HG03280 (cell line): ENCODE measurements at regions not wholly inside any gene's neighbourhood (a gene's known extent, or its start where the extent isn't known, plus 50 kb on each side); places are given as distances from the start of the nearest gene placed in this dataset.
"Not testable (repeated sequence)": the region's sequence is repeated elsewhere in the genome, so short reads cannot be mapped to it uniquely, and the experiment has no call there.

Source experiments
- ATAC-seq: cut with Tn5 transposase; IDR thresholded peaks from one replicate; pipeline ENCODE4 v1.9.1; 2021; ENCODE audit warnings: mild to moderate bottlenecking, moderate library complexity; ENCODE audit not compliant: unreplicated experiment

- ATAC-seq: not testable (repeated sequence)
Observed at GRCh38 chr7:76852362-76852761, 179.8 kb downstream of the SPDYE17 start.

- not testable (repeated sequence) for ATAC-seq
Observed at GRCh38 chr7:76851617-76852016, 180.5 kb downstream of the SPDYE17 start.

- not testable (repeated sequence) for ATAC-seq
Observed at GRCh38 chr7:76849887-76850563, 182.1 kb downstream of the SPDYE17 start.

- ATAC-seq: not testable (repeated sequence)
Observed at GRCh38 chr7:76839879-76840278, 192.3 kb downstream of the SPDYE17 start.

- not testable (repeated sequence) for ATAC-seq
Observed at GRCh38 chr7:76839214-76839613, 192.9 kb downstream of the SPDYE17 start.

GRCh38 chr7:76838357-76838756, 193.8 kb downstream of the SPDYE17 start:
- ATAC-seq: not testable (repeated sequence)

- not testable (repeated sequence) for ATAC-seq
Observed at GRCh38 chr7:76829233-76829632, 202.2 kb upstream of the POMZP3 start.

GRCh38 chr7:76826181-76826580, 199.1 kb upstream of the POMZP3 start:
- not testable (repeated sequence) for ATAC-seq

GRCh38 chr7:76809856-76810255, 182.8 kb upstream of the POMZP3 start:
- not testable (repeated sequence) for ATAC-seq

- ATAC-seq: not testable (repeated sequence)
Observed at GRCh38 chr7:76807588-76808100, 180.6 kb upstream of the POMZP3 start.

GRCh38 chr7:76806460-76806859, 179.4 kb upstream of the POMZP3 start:
- not testable (repeated sequence) for ATAC-seq

GRCh38 chr7:76806010-76806409, 178.9 kb upstream of the POMZP3 start:
- not testable (repeated sequence) for ATAC-seq

- not testable (repeated sequence) for ATAC-seq
Observed at GRCh38 chr7:76805262-76805661, 178.2 kb upstream of the POMZP3 start.

- ATAC-seq: not testable (repeated sequence)
Observed at GRCh38 chr7:76797639-76798038, 170.6 kb upstream of the POMZP3 start.

GRCh38 chr7:76780693-76781092, 153.6 kb upstream of the POMZP3 start:
- ATAC-seq: not testable (repeated sequence)

GRCh38 chr7:76774279-76774678, 147.2 kb upstream of the POMZP3 start:
- not testable (repeated sequence) for ATAC-seq

GRCh38 chr7:76771980-76772379, 144.9 kb upstream of the POMZP3 start:
- ATAC-seq: not testable (repeated sequence)

GRCh38 chr7:76763977-76764376, 136.9 kb upstream of the POMZP3 start:
- not testable (repeated sequence) for ATAC-seq

GRCh38 chr7:76760546-76761220, 133.6 kb upstream of the POMZP3 start:
- not testable (repeated sequence) for ATAC-seq

- not testable (repeated sequence) for ATAC-seq
Observed at GRCh38 chr7:76739538-76739937, 112.5 kb upstream of the POMZP3 start.

- not testable (repeated sequence) for ATAC-seq
Observed at GRCh38 chr7:76736724-76737123, 109.6 kb upstream of the POMZP3 start.

- not testable (repeated sequence) for ATAC-seq
Observed at GRCh38 chr7:76736091-76736490, 109.0 kb upstream of the POMZP3 start.
